ENCODE measurements at regions not wholly inside any gene's neighbourhood (a gene's known extent, or its start where the extent isn't known, plus 50 kb on each side); places are given as distances from the start of the nearest gene placed in this dataset.

DNA sequence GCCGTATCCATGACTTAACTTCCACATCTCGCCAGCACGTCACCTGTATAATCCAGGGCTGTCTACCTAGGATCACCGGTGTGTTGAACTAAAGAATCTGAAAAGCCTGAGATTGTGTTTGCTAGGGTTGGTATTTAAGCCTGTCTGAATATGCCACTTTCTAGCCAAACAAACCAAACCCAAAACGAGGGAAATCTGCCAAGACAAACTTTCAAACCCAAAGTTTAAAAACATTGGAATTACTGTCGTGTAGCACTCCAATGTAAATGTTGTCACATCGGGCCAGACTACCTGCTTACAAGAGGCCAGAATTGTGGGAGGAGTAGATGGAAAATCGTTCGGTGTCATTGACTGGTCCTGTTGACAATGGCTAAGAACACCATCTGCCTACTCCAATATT, 747.8 kb downstream of the EFNB2 start:
- no peak for TF ChIP-seq POLR2AphosphoS5 (IDR thresholded peaks at IDR 0.05; ENCODE audit: borderline replicate concordance, low read depth, low read length)
- no peak for TF ChIP-seq EZH2 (IDR thresholded peaks at IDR 0.05)
- no peak for TF ChIP-seq FOXP2 (optimal IDR thresholded peaks at IDR 0.05; ENCODE audit: control extremely low read depth, extremely low read length, insufficient read depth)

Data from SK-N-MC (cell line).